ENCODE measurements at regions not wholly inside any gene's neighbourhood (a gene's known extent, or its start where the extent isn't known, plus 50 kb on each side); places are given as distances from the start of the nearest gene placed in this dataset.

GRCh38 chr6:71460933-71461332, 172.3 kb downstream of the OGFRL1 start:
- TF ChIP-seq CTCF (IDR thresholded peaks at IDR 0.05), result no peak
- no peak for TF ChIP-seq POLR2A (IDR thresholded peaks at IDR 0.05)
